Neural cell (in vitro differentiated cells): ENCODE measurements at regions not wholly inside any gene's neighbourhood (a gene's known extent, or its start where the extent isn't known, plus 50 kb on each side); places are given as distances from the start of the nearest gene placed in this dataset.

Experiments used
- H2AFZ ChIP-seq: fragments of 200-600, 300-800 bp; sonication (generic), shearing (Covaris generic); 2 replicates; pipeline ENCODE4 v1.6.0; 2014; ENCODE audit warnings: low read depth, mild to moderate bottlenecking, antibody characterized with exemption, low read length, moderate library complexity
- H3F3A ChIP-seq: fragments of 200-600 bp; shearing (Covaris generic); 2 replicates; pipeline ENCODE4 v1.6.1; 2016; ENCODE audit warnings: mild to moderate bottlenecking, moderate library complexity, mixed read lengths, antibody characterized with exemption, low read length; ENCODE audit not compliant: insufficient read depth, poor library complexity, severe bottlenecking
- H3K27ac ChIP-seq: fragments of 200-600, 300-800 bp; sonication (generic), shearing (Covaris generic); 2 replicates; pipeline ENCODE4 v1.5.1; 2014; ENCODE audit warnings: mild to moderate bottlenecking, low read length, moderate library complexity
- H3K27me3 ChIP-seq: fragments of 300-800, 200-600 bp; sonication (generic), shearing (Covaris generic); 2 replicates; pipeline ENCODE4 v1.6.0; 2014; ENCODE audit warnings: mild to moderate bottlenecking, low read depth, low read length, moderate library complexity; ENCODE audit not compliant: insufficient read depth
- H3K36me3 ChIP-seq: fragments of 300-800, 200-600 bp; sonication (generic), shearing (Covaris generic); 2 replicates; pipeline ENCODE4 v1.5.1; 2014; ENCODE audit warnings: mild to moderate bottlenecking, antibody characterized with exemption, low read length, moderate library complexity; ENCODE audit not compliant: insufficient read depth
- H3K4me2 ChIP-seq: fragments of 300-800, 200-600 bp; sonication (generic), shearing (Covaris generic); 2 replicates; pipeline ENCODE4 v1.6.0; 2014; ENCODE audit warnings: mild to moderate bottlenecking, low read length
- H3K4me3 ChIP-seq: fragments of 300-800, 200-600 bp; sonication (generic), shearing (Covaris generic); 2 replicates; pipeline ENCODE4 v1.5.1; 2014; ENCODE audit warnings: mild to moderate bottlenecking, low read length, moderate library complexity
- H3K79me2 ChIP-seq: fragments of 200-600 bp; shearing (Covaris generic); replicated peaks from 2 replicates; pipeline ENCODE4 v1.6.0; 2014; ENCODE audit warnings: mild to moderate bottlenecking, low read length, moderate library complexity; ENCODE audit not compliant: insufficient read depth
- H3K9ac ChIP-seq: fragments of 300-800, 200-600 bp; sonication (generic), shearing (Covaris generic); 2 replicates; pipeline ENCODE4 v1.6.1; 2016; ENCODE audit warnings: mild to moderate bottlenecking, low read length, mixed read lengths
- H3K9me2 ChIP-seq: fragments of 200-600 bp; shearing (Covaris generic); 2 replicates; pipeline ENCODE4 v1.6.1; 2016; ENCODE audit warnings: mild to moderate bottlenecking, low read length, mixed read lengths; ENCODE audit not compliant: insufficient read depth
- H3K9me3 ChIP-seq: fragments of 200-600, 300-800 bp; sonication (generic), shearing (Covaris generic); 2 replicates; pipeline ENCODE4 v1.6.1; 2016; ENCODE audit warnings: mild to moderate bottlenecking, mixed run types, low read length, moderate library complexity, mixed read lengths
- H4K20me1 ChIP-seq: fragments of 200-600 bp; shearing (Covaris generic); 2 replicates; pipeline ENCODE4 v1.6.1; 2016; ENCODE audit warnings: mild to moderate bottlenecking, mixed run types; ENCODE audit not compliant: insufficient read depth
- EP300 ChIP-seq: fragments of 450-650 bp; conservative IDR thresholded peaks from 2 replicates; pipeline ENCODE4 v1.6.1; 2014; ENCODE audit warnings: antibody characterized with exemption, mild to moderate bottlenecking, moderate library complexity; ENCODE audit not compliant: poor library complexity, severe bottlenecking
- EZH2 ChIP-seq: fragments of 200-600, 300-800 bp; shearing (Covaris generic), sonication (generic); IDR thresholded peaks from 2 replicates; pipeline ENCODE4 v1.6.1; 2014; ENCODE audit warnings: antibody characterized with exemption, low read length, borderline replicate concordance, mild to moderate bottlenecking; ENCODE audit not compliant: insufficient read depth, poor library complexity, severe bottlenecking
- MXI1 ChIP-seq: fragments of 450-650 bp; conservative IDR thresholded peaks from 2 replicates; pipeline ENCODE4 v1.6.1; 2014; ENCODE audit warnings: antibody characterized with exemption, mild to moderate bottlenecking; ENCODE audit not compliant: poor library complexity, severe bottlenecking
- POLR2AphosphoS5 ChIP-seq: IDR thresholded peaks from 2 replicates; pipeline ENCODE4 v1.6.1; 2012
- RAD21 ChIP-seq: fragments of 450-650 bp; conservative IDR thresholded peaks from 2 replicates; pipeline ENCODE4 v1.6.1; 2014; ENCODE audit warnings: antibody characterized with exemption, mild to moderate bottlenecking, moderate library complexity
- SMC3 ChIP-seq: fragments of 450-650 bp; conservative IDR thresholded peaks from 2 replicates; pipeline ENCODE4 v1.6.1; 2014; ENCODE audit warnings: antibody characterized with exemption, mild to moderate bottlenecking, moderate library complexity; ENCODE audit not compliant: poor library complexity
- TAF1 ChIP-seq: IDR thresholded peaks from 2 replicates; pipeline ENCODE4 v1.6.1; 2012; ENCODE audit warnings: low read depth
- TF ChIP-seq, protein P1 (sequence below): IDR thresholded peaks from 2 replicates; pipeline ENCODE4 v1.6.1; 2012; ENCODE audit warnings: borderline replicate concordance
- TF ChIP-seq, protein P2 (sequence below): fragments of 450-650 bp; IDR thresholded peaks from 2 replicates; pipeline ENCODE4 v1.5.1; 2014; ENCODE audit warnings: antibody characterized with exemption, mild to moderate bottlenecking, moderate library complexity; ENCODE audit not compliant: poor library complexity, severe bottlenecking

DNA sequence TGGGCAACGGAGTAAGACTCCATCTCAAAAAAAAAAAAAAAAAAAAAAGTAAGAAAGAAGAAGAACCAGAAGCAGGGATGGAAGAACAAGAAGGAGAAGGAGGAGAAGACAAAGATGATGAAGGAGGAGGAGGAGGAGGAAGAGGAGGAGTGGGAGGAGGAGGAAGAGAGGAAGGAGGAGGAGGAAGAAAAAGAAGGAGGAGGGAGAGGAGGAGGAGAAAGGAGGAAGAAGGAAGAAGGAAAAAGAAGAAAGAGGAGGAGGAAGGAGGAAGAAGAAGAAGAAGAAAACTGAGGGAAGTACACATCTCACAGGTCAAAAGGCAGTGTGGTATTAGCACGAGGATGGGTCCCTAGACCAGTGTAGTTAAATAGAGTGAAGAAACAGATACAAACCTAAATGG is 65.1 kb upstream of the SCAF8 start:
- Histone ChIP-seq H3K9me2 (no peaks in the 10 kb centered on the region), H3K9ac (no peak overlapping the region), H3K79me2 (no peaks in the 10 kb centered on the region), H3K4me3 (no peak overlapping the region), H3K9me3 (no peaks in the 10 kb centered on the region), H3K27me3 (no peaks in the 10 kb centered on the region), H2AFZ (no peak overlapping the region), H3K27ac (no peak overlapping the region), H3F3A (no peaks in the 10 kb centered on the region), H3K36me3 (no peaks in the 10 kb centered on the region), H4K20me1 (no peaks in the 10 kb centered on the region), H3K4me2 (no peak overlapping the region)
- TF ChIP-seq, protein P1, sequence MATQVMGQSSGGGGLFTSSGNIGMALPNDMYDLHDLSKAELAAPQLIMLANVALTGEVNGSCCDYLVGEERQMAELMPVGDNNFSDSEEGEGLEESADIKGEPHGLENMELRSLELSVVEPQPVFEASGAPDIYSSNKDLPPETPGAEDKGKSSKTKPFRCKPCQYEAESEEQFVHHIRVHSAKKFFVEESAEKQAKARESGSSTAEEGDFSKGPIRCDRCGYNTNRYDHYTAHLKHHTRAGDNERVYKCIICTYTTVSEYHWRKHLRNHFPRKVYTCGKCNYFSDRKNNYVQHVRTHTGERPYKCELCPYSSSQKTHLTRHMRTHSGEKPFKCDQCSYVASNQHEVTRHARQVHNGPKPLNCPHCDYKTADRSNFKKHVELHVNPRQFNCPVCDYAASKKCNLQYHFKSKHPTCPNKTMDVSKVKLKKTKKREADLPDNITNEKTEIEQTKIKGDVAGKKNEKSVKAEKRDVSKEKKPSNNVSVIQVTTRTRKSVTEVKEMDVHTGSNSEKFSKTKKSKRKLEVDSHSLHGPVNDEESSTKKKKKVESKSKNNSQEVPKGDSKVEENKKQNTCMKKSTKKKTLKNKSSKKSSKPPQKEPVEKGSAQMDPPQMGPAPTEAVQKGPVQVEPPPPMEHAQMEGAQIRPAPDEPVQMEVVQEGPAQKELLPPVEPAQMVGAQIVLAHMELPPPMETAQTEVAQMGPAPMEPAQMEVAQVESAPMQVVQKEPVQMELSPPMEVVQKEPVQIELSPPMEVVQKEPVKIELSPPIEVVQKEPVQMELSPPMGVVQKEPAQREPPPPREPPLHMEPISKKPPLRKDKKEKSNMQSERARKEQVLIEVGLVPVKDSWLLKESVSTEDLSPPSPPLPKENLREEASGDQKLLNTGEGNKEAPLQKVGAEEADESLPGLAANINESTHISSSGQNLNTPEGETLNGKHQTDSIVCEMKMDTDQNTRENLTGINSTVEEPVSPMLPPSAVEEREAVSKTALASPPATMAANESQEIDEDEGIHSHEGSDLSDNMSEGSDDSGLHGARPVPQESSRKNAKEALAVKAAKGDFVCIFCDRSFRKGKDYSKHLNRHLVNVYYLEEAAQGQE, result no peak
- TF ChIP-seq EP300, result no peak
- TF ChIP-seq EZH2, result no peak

DNA sequence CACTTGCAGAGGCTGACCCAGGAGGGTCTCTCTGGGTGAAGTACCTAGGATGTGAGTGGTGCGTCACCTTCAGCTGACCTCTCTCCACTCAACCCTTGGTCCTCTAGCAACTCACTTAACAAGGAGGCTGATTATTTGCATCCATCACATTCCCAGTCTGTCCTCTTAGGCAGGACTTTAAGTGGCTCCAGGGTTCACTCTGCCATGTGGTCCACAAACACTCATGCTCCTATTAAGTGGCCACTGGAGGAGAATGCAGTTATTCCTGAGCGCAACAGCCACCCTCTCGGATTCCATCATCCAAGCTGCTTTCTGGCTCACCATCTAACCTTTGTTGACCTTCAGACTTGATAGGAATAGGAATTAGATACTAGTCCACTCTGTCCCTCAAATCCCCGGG is 61.1 kb upstream of the SCAF8 start:
- no peaks in the 10 kb centered on the region for H3K36me3 ChIP-seq
- no peaks in the 10 kb centered on the region for H4K20me1 ChIP-seq
- no peaks in the 10 kb centered on the region for H3K27me3 ChIP-seq
- H3K27ac ChIP-seq, result no peak overlapping the region
- H3K9ac ChIP-seq, result no peak overlapping the region
- no peaks in the 10 kb centered on the region for H3K79me2 ChIP-seq
- H3K4me2 ChIP-seq, result no peak overlapping the region
- H3K9me2 ChIP-seq, result no peaks in the 10 kb centered on the region
- no peak overlapping the region for H3K4me3 ChIP-seq
- H2AFZ ChIP-seq, result no peak overlapping the region
- no peak for TF ChIP-seq SMC3
- TF ChIP-seq RAD21, result no peak
- TF ChIP-seq TAF1, result no peak
- TF ChIP-seq, protein P2, sequence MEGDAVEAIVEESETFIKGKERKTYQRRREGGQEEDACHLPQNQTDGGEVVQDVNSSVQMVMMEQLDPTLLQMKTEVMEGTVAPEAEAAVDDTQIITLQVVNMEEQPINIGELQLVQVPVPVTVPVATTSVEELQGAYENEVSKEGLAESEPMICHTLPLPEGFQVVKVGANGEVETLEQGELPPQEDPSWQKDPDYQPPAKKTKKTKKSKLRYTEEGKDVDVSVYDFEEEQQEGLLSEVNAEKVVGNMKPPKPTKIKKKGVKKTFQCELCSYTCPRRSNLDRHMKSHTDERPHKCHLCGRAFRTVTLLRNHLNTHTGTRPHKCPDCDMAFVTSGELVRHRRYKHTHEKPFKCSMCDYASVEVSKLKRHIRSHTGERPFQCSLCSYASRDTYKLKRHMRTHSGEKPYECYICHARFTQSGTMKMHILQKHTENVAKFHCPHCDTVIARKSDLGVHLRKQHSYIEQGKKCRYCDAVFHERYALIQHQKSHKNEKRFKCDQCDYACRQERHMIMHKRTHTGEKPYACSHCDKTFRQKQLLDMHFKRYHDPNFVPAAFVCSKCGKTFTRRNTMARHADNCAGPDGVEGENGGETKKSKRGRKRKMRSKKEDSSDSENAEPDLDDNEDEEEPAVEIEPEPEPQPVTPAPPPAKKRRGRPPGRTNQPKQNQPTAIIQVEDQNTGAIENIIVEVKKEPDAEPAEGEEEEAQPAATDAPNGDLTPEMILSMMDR, result no peak
- no peak for TF ChIP-seq EZH2
- TF ChIP-seq MXI1, result no peak
- no peak for TF ChIP-seq POLR2AphosphoS5
- TF ChIP-seq EP300, result no peak
- TF ChIP-seq, protein P1, result no peak
- H3F3A ChIP-seq, result no peaks in the 10 kb centered on the region
- H3K9me3 ChIP-seq, result no peaks in the 10 kb centered on the region
